H7 (cell line): ENCODE measurements at regions not wholly inside any gene's neighbourhood (a gene's known extent, or its start where the extent isn't known, plus 50 kb on each side); places are given as distances from the start of the nearest gene placed in this dataset.

ENCODE experiments used
- DNase-seq: peaks from one replicate; pipeline ENCODE4 v3.0.0; 2012
- H3K27me3 ChIP-seq: 2 replicates; pipeline ENCODE4 v1.6.0; 2011; ENCODE audit warnings: mild to moderate bottlenecking, low read length; ENCODE audit not compliant: control insufficient read depth, insufficient read depth
- H3K36me3 ChIP-seq: replicated peaks from 2 replicates; pipeline ENCODE4 v1.5.1; 2011; ENCODE audit warnings: low read length; ENCODE audit not compliant: control insufficient read depth, insufficient read depth
- H3K4me3 ChIP-seq: 2 replicates; pipeline ENCODE4 v1.5.1; 2011; ENCODE audit warnings: low read depth, mild to moderate bottlenecking, control low read depth, low read length, moderate library complexity; ENCODE audit not compliant: insufficient read depth

DNA sequence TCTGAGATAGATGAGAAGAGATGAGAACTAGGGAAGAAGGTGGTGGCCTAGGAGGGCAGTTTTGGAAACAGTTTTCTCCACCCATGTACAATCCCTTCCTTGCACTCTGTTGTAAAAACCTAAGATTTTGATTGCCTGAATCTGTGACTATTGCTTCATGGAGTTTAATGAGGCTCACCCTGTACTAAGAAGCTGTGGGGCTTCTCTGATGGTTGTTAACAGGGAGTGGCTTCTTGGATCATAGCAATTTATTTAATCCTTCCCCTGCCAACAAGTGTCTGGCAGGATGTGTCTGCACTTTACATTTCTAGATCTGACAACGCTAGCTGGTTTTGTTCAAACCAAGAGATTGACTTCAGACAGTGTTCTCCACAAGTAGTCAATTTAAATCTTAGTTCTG lies 74.7 kb upstream of the C5orf46 start:
- DNase-seq: no peak
- no peak overlapping the region for H3K4me3 ChIP-seq
- H3K36me3 ChIP-seq: no peaks in the 10 kb centered on the region
- no peaks in the 10 kb centered on the region for H3K27me3 ChIP-seq

- H3K4me3 ChIP-seq: no peak overlapping the region
- no peak for DNase-seq
- no peaks in the 10 kb centered on the region for H3K27me3 ChIP-seq
- no peaks in the 10 kb centered on the region for H3K36me3 ChIP-seq
Observed at GRCh38 chr5:147979761-147980160, 73.4 kb upstream of the C5orf46 start.

DNA sequence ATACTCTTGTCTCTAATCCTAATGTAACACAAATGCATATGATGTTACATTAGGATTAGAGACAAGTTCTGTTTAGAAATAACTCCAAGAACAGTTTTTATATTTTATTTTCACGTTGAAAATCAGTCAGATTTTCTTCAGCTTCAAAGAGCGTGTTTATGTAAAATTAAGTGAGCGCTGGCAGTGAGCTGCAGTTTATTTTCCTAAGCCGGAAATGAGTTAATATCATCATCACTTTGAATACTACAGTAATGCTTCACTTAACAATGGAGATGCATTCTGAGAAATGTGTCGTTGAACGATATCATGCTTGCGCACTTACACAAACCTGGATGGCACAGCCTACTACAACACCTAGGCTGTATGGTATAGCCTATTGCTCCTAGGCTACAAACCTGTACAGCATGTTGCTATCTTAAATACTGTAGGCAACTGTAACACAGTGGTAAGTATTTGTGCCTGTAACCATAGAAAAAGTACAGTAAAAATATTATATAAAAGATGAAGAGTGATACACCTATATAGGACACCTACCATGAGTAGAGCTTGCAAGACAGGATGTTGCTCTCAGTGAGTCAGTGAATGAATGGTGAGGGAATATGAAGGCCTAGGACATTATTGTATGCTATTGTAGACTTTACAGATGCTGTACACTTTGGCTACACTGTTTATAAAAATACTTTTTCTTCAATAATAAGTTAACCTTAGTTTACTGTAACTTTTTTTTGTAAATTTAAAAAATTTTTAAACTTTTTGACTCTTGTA lies 65.9 kb upstream of the C5orf46 start:
- H3K27me3 ChIP-seq: no peaks in the 10 kb centered on the region
- H3K4me3 ChIP-seq: no peak overlapping the region
- DNase-seq: no peak
- H3K36me3 ChIP-seq: no peaks in the 10 kb centered on the region

DNA sequence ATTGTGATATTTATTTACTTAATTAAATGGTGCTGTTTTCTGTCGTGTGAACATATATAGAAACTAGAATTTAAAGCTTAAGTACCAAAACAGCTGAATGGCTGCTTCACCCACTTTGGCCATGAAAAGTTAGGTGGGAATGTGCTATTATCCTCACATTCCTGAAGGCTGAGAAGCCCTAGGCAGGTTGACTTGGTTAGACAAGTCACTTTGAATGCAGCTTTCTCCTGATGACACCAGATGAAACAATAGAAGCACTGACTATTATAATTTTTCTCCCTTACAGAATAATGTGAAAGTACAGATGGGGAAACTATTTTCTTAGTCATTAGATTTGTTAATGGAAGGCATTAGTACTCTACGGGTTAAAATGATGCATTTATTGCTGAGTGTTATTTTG lies 65.1 kb upstream of the C5orf46 start:
- no peaks in the 10 kb centered on the region for H3K27me3 ChIP-seq
- H3K4me3 ChIP-seq: no peak overlapping the region
- no peak for DNase-seq
- H3K36me3 ChIP-seq: no peaks in the 10 kb centered on the region

DNA sequence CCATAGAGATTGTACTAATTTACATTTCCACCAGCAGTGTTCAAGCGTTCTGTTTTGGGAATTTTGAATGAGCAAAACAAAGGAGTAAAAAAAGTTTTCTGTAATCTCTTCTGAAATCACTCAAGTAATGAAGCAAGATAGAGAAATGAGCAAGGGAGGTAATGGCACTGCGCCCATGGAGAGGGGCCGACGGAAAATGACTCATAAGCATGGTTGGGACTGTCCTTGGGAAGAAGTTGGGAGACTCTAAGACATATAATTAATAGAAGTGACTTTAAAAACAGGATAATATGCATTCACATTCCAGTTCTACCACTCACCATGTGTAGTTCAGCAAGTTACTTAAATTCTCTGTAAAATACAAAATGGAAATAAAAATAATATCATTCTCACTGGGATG lies 62.5 kb upstream of the C5orf46 start:
- H3K27me3 ChIP-seq: no peaks in the 10 kb centered on the region
- peaks cover 7% of the 10 kb centered on the region for H3K36me3 ChIP-seq
- no peak overlapping the region for H3K4me3 ChIP-seq
- no peak for DNase-seq

GRCh38 chr5:147966829-147967228 lies 60.5 kb upstream of the C5orf46 start:
- no peaks in the 10 kb centered on the region for H3K27me3 ChIP-seq
- DNase-seq: no peak
- H3K4me3 ChIP-seq: no peak overlapping the region
- H3K36me3 ChIP-seq: peaks cover 7% of the 10 kb centered on the region

DNA sequence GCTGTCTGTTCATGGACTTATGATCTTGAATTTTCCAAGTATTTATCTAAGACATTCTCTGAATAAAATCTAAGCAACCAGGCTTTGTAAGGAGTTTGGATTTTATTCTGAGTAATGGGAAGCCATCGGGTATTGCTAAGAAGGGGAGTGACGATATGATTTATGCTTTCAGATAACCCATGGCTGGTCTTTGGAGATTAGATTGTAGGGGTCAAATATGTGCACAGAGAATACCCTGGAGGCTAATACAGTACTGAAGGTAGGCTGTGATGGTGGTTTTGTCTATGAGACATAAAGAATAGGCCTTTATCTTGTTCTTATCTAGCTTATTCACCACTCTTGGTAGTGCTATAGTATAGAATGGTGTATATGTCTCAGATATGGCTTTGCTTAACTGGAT lies 60.0 kb upstream of the C5orf46 start:
- H3K4me3 ChIP-seq: no peak overlapping the region
- H3K27me3 ChIP-seq: no peaks in the 10 kb centered on the region
- H3K36me3 ChIP-seq: peaks cover 7% of the 10 kb centered on the region
- no peak for DNase-seq

- H3K27me3 ChIP-seq: no peaks in the 10 kb centered on the region
- no peak for DNase-seq
- no peak overlapping the region for H3K4me3 ChIP-seq
- H3K36me3 ChIP-seq: peaks cover 7% of the 10 kb centered on the region
Observed at GRCh38 chr5:147965715-147966114, 59.4 kb upstream of the C5orf46 start.

GRCh38 chr5:147963948-147964693 lies 57.8 kb upstream of the C5orf46 start:
- H3K4me3 ChIP-seq: no peak overlapping the region
- no peak for DNase-seq
- H3K27me3 ChIP-seq: no peaks in the 10 kb centered on the region
- H3K36me3 ChIP-seq: peaks cover 7% of the 10 kb centered on the region

DNA sequence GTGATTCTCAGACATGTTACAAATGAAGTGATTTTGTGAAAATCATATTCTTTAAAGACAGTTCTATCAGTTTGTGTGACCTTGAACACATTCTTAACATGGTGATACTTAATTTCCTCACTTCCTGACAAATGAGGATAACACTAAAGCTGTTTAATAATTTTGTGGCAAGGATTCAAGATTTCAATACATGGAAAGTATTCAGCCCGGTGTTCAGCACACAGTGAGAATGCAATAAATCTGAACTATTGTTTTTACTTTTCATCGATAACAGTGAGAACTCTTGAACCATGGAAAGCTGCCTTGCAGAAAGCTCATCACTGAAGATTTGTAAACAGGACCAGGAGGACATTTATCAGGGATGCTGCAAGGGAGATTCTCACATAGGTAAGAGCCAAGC lies 57.1 kb upstream of the C5orf46 start:
- Histone ChIP-seq H3K27me3 (no peaks in the 10 kb centered on the region), H3K4me3 (no peak overlapping the region), H3K36me3 (peaks cover 7% of the 10 kb centered on the region)
- DNase-seq: no peak

DNA sequence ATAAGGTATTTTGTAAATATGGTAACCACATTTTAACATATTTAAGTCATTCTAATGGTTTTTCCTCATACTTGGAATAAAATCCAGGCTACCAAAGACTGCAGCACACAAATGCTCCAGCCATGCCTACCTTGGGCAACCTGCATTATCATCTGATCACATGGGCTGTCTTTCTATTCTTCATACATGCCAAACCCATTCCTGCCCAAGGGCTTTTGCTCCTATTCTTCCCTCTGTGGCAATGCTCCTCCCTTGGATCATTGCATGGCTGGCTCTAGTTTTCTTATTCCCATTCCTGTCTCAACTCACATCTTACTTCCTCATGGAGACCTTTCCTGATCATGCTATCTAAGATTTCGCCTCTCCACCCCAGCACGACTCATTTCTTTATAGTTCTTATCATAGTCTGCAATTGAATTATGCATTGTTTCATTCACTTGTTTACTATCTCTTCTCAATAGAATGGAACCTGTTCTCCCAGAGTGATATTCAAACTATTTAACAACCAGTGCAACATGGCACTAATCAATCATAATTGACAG lies 54.9 kb upstream of the C5orf46 start:
- Histone ChIP-seq H3K4me3 (no peak overlapping the region), H3K36me3 (peaks cover 7% of the 10 kb centered on the region), H3K27me3 (no peaks in the 10 kb centered on the region)
- no peak for DNase-seq

DNA sequence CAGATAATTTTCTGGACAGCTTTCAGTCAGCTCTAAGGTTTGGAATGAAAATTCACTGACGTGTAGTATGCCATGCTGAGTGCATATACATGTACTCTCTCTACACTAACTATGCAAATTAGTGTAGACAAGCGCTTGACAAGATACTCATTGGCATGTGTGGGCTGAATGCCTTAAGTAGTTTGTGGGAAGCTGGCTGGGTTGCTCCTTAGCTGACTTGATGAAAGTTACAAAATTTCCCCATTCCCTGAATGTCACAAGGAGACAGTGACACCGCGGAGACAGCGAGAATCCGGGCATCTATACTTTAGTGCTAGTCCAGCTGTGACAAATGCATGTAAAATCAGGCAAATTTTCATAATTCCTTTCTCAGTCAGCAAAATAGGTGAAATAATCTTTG lies 51.6 kb upstream of the C5orf46 start:
- DNase-seq: no peak
- Histone ChIP-seq H3K27me3 (no peaks in the 10 kb centered on the region), H3K36me3 (no peaks in the 10 kb centered on the region; the same call in 1 of the 2 replicates), H3K4me3 (no peak overlapping the region)

- H3K27me3 ChIP-seq: no peaks in the 10 kb centered on the region
- no peaks in the 10 kb centered on the region; the same call in 1 of the 2 replicates for H3K36me3 ChIP-seq
- H3K4me3 ChIP-seq: no peak overlapping the region
- DNase-seq: no peak
Observed at GRCh38 chr5:147956842-147957223, 50.5 kb upstream of the C5orf46 start.

GRCh38 chr5:147956064-147956841 lies 49.9 kb upstream of the C5orf46 start:
- DNase-seq: peak; percentile 8
- Histone ChIP-seq H3K36me3 (no peaks in the 10 kb centered on the region; the same call in 1 of the 2 replicates), H3K27me3 (no peaks in the 10 kb centered on the region), H3K4me3 (no peak overlapping the region)
